ENCODE measurements at regions not wholly inside any gene's neighbourhood (a gene's known extent, or its start where the extent isn't known, plus 50 kb on each side); places are given as distances from the start of the nearest gene placed in this dataset.
"Not testable (repeated sequence)": the region's sequence is repeated elsewhere in the genome, so short reads cannot be mapped to it uniquely, and the experiment has no call there.

DNA sequence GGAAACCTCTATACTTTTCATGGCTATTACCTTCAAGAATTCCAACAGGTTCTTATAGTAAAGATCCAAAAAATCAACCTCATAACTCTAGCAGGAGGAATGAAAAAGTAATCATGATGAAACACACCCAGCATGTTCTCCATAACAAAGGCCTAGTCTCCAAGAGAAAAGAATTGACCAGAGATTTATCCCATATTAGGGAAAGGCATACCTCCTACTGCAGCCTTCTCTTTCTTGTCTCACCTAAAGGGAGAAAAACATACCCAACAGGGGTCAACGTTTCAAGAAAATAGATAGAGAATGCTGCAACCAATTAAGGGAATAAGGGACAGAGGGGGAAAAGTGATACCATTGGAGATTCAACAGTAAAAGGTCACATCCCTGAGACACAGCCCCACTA lies 262.5 kb downstream of the FRK start:
- FAIRE-seq: no peak

- no peak for FAIRE-seq
Measured at GRCh38 chr6:115796829-115797228, 263.9 kb downstream of the FRK start.

- no peak for FAIRE-seq
Measured at GRCh38 chr6:115796061-115796460, 264.6 kb downstream of the FRK start.

GRCh38 chr6:115783402-115784061 lies 277.2 kb downstream of the FRK start:
- FAIRE-seq: no peak

DNA sequence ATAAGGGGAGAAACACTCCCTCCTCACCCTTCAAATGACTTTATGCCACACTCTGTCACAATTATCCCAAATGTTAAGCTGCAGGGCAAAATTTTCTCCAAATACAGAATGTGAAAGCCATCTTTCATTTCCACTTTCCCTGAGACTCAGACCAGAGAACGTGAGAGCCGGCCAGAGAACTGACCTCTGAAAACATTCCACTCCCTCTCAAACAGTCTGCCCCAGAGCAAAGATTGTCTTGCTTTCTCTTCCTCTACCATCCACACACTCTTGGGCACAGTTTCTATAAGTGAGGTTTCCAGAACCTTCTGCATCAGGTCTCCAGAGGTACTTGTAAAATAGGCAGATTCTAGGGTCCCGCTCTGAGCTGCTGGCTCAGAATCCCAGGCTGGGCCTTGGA lies 278.1 kb downstream of the FRK start:
- no peak for FAIRE-seq

DNA sequence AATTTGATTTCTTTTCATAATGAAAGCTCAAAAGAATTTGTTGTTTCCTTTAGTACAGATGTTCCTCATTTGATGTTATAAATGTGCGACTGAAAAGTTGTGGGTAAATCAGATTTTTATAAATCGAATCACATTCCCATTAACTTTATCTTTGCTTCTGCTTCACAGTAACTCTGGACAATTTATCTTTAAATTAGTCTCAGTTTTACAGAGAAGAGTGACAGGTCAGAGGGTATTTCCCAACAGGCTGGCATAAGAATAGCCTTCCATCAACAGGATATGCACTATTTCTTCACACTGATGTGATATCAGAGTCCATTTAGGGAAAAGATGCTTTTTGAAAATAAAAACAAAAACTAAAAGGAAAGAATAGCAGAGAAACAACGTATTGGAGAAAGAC lies 286.9 kb downstream of the FRK start:
- no peak for FAIRE-seq

DNA sequence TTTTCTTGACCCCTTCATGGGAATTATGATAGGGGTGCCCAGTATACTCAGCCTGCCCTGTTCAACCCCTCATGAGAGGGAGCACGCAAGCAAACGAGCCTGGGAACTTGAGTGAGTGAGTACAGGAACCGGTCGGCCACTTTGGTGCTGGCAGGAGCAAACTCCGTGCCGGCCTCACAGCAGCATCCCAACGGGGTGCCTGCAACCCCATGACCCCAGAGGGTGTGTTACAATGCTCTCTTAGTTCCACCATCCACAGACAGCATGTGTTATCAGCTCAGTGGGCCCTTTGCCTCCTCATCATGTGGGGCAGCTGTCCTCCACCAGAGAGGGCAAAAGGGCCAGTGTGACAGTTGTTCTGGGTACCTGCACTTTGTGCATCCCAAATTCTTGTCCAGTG lies 289.8 kb downstream of the FRK start:
- no peak for FAIRE-seq

- FAIRE-seq: no peak
Measured at GRCh38 chr6:115768500-115768899, 292.2 kb downstream of the FRK start.

DNA sequence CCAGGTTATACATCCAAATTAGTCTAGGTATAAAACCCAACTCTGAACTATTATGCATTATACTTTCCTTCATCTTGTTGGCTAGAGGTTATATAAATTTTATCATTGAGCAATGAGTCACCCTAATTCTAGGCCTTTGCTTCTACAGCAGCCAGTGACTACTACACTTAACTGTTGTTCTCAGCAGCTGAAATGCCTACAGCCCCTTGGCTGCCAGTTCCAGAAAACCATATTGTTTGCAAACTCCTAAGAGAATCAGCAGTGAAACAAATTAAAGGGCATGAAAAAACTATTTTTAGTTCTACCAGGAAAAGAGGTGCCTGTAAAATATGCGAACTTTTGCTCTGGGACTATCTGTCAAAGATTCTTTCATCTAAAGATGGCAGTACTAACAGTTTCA lies 292.8 kb downstream of the FRK start:
- FAIRE-seq: no peak

DNA sequence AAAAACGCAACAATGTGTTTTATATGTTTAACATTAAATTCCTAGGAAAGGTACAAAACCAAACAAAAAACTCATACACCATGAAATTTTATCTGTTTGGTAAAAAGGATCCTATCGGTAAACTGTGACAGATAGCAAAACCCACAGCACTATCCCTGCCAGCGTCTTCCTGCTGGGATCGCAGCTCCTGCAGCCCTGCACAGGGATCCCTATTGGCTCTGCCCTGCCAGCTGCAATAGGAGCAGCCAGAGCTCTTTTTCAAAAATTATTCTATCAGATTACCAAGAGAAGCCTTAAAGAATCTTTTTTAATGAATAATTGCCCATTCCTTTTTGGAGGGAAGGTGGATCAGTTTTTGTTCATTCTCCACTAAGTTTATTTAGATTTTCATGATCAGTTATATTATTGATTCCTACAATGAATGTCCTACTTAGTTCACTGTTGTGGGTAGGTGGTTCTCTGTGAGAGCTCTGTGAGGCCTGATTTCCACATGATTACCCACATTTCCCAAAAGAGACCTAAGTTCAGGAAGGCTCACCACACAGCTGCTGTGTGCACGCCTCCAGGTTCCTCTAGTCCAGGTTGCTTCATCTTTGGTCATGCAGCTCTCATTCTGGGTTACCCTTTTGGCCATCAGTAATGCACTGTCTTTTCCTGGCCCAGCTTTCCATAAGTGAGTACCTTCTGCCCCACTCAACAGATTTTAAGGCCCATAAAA lies 293.8 kb downstream of the FRK start:
- FAIRE-seq: no peak

- FAIRE-seq: no peak
Measured at GRCh38 chr6:115765966-115766365, 294.7 kb downstream of the FRK start.

DNA sequence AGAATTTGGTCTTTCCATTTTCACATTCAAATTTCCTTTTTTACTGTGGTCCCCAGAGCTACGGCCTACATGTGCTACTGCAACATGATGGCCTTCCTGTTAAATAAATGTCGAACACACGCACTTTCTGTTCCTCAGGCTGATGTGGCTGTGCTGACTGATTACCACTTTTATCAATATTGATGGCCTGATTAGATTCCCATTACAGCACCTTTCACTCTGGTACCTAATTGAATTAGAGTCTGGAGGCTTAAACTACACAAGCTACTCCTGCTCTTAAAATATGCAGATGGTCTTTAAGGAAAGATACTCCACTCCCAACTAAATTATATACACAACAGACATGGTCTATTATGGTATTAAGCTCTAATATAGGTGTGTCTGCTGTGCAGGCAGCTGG lies 301.6 kb downstream of the FRK start:
- no peak for FAIRE-seq

DNA sequence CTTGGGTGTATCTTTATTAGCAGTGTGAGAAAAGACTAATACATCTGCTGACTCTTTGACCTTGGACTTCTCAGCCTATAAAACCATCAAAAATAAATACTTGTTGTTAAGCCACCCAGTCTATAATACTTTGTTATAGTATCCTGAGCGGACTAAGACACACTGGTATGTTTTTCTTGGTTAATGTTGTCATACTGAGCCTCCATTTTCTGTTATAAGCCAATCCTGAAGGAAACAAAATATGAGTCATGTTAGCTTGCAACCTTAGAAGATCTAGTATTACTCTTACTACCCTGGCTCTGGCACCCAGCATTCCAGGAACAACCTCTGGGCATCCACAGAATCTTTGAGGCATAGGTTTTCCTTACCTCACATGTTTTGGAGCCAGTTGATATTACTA lies 307.2 kb downstream of the FRK start:
- FAIRE-seq: no peak

GRCh38 chr6:115750946-115751345 lies 309.7 kb downstream of the FRK start:
- no peak for FAIRE-seq

DNA sequence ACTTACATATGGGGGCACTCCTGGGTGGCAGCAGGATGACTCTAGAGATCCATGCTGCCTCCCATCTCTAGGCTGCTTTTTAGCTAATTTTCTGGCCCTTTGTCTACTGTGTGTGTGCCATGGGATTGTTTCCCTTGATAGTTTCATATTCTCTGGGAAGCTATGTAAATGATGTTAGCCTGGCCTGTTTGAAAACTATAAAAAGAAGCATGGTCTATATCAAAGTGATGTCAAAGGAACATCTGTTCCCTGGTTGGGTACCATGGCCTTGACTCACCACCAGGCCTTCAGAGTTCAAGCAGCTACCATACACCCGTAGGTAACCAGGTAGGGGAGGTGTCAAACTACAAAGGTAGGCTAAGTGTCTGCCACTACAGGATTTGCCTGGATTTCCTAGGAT lies 310.4 kb downstream of the FRK start:
- FAIRE-seq: no peak

DNA sequence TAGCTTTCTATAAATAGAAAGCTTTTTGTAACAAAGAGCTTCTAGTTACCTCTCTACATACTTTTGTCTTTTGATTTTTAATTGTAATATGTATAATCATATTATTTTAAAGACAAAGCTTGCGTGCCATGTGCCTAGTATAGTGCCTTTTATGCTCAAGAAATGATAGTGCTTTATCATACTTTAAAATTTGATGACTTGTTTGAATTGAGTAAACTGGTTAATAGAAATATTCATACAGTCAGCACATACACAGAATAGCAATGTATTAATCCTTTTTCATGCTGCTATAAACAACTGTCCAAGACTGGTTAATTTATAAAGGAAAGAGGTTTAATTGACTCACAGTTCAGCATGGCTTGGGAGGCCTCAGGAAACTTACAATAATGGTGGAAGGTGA lies 313.0 kb downstream of the FRK start:
- no peak for FAIRE-seq

GRCh38 chr6:115746583-115746982 lies 314.1 kb downstream of the FRK start:
- not testable (repeated sequence) for FAIRE-seq

- FAIRE-seq: no peak
Measured at GRCh38 chr6:115740907-115741306, 319.8 kb downstream of the FRK start.

DNA sequence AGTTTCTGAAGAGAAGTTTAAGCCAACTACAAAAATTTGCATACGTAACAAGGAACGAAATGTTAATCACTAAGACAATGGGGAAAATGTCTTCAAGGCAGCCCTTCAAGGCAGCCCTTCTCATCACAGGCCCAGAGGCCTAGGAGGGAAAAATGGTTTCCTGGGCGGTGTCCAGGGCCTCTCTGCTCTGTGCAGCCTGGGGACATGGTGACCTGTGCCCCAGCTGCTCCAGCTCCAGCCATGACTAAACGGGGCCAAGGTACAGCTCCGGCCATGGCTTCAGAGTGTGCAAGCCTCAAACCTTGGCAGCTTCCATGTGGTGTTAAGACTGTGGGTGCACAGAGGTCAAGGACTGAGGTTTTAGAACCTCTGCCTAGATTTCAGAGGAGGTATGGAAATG lies 325.1 kb downstream of the FRK start:
- FAIRE-seq: no peak

- no peak for FAIRE-seq
Measured at GRCh38 chr6:115733426-115733825, 327.3 kb downstream of the FRK start.

DNA sequence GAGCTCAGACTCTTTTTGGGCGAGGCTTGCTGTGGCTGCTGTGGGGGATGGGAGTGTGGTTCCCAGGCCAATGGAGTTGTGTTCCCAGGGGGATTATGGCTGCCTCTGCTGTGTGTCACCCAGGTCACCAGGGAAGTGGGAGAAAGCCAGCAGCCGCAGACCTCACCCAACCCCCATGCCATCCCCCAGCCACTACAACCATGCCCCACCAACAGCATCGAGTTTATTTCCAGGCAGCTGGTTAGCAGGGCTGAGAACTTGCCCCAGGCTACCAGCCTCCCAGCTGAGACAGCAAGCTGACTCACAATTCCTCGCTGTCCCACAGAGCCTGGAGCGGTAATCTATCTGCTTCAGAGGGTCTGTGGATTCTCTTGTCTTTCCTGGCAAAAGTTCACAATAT lies 331.7 kb downstream of the FRK start:
- no peak for FAIRE-seq

GRCh38 chr6:115728171-115728570 lies 332.5 kb downstream of the FRK start:
- FAIRE-seq: no peak

DNA sequence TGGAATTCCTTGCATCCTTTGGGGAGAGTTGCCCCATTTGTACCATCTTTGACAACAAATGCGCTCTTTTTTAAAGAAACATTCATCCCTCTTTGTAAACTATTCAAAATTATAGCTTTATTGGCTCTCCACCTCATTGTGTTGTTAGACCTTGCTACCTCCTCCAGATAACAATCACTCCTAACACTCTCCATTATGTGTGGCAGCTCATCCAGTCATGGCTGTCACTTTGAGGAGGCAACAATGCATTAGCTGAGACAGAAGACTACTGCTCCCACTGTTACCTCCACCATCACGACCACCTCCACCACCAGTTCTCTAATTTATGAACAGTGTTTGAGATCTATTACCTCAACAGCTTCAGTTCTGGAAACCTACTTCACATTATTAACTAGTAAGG lies 339.1 kb downstream of the FRK start:
- no peak for FAIRE-seq

DNA sequence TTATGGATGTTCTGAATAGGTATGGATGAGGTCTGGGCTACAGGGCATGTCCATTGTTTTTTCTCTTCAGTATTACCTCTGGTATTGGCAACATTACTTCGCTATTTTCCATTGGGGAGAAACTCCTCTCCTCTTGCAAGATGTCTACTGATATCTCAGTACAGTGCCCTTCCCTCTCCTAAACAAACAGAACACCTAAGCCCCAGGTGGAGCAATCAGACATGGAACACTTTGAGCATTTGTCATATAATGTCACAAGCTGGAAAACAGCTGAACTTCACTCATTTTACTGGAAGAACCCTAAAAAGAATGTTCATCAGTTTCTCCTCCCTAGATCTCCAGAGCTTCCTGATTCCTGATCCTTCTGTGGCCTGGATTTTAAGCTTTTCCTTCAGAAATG lies 339.8 kb downstream of the FRK start:
- FAIRE-seq: no peak

DNA sequence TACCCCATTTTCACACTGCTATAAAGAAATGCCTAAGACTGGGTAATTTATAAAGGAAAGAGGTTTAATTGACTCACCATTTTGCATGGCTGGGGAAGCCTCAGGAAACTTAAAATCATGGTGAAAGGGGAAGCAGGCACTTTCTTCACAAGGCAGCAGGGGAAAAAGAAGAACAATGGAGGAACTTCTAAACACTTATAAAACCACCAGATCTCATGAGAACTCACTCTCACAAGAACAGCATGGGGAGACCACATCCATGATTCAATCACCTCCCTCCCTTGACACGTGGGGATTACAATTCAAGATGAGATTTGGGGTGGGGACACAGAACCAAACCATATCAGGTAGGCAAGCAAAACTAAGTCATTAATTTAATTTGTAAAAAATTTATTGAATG lies 343.2 kb downstream of the FRK start:
- FAIRE-seq: no peak

Data from G401.6 (cell line).